ENCODE measurements at regions not wholly inside any gene's neighbourhood (a gene's known extent, or its start where the extent isn't known, plus 50 kb on each side); places are given as distances from the start of the nearest gene placed in this dataset.
A peak's percentile ranks its signal among the peaks of the same experiment; 100 is the strongest.

DNA sequence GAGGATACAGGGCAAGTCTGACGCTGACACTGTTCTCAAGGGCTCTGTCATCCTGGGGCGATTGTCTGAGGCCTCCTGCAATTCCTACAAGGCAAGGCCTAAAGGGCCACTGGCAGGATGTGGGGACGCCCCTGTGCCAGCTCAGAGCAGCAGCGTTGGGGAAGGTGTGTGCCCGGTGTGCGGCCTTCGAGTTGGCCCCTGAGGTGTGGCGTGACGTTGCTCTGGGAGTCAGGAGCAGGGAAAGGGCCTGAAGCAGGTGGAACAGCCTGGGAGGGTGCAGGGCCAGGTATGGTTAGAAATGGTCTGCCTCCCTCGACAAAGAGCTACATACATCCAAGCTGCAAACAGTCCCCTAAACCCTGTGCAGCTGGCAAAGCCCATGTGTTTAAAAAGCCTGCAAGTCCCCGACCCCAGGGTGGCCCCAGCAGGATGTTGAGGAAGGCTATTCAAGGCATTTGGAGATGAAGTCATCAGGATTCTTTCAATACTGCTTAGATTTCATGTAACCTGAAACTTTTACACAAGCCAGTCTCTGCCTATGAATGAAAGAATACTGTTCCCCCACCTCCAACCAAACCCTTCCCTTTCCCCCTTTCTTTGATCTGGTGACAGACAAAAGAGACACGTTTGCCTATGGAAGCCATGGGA lies 142.5 kb upstream of the TNS3 start:
- no peak overlapping the region for H3K4me3 Mint-ChIP-seq
- no peak for DNase-seq (ENCODE audit: low spot score in 2 of 2)
- no peaks in the 10 kb centered on the region for H3K36me3 Mint-ChIP-seq
- H3K27ac Mint-ChIP-seq, result no peak overlapping the region
- peaks cover 4% of the 10 kb centered on the region for H3K4me1 Mint-ChIP-seq
- H3K9me3 Mint-ChIP-seq, result no peaks in the 10 kb centered on the region
- no peak for ATAC-seq

DNA sequence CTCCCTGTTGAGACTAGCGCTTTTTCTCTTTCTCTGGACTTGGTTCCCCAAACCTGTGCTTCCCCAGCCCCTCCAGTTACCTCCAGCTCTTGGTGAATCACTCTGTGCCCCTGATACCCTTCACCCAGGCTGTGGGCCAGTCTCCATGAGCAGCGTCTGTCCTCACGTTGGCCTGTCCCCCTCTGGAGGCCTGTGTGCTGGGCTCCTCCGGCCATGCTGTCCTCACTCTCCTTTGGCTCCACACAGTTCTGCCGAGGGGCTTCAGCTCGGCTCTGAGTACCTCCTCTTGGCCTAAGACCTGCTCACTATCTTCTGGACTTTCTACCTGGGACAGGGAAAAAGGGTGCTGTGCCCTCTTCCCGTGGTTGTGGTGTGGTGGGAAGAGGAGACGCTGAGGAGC lies 140.2 kb upstream of the TNS3 start:
- peak; percentile 24 for ATAC-seq
- no peaks in the 10 kb centered on the region for H3K9me3 Mint-ChIP-seq
- H3K27ac Mint-ChIP-seq, result no peak overlapping the region
- no peak for DNase-seq (ENCODE audit: low spot score in 2 of 2)
- no peak overlapping the region for H3K4me3 Mint-ChIP-seq
- H3K36me3 Mint-ChIP-seq, result no peaks in the 10 kb centered on the region
- peaks cover 4% of the 10 kb centered on the region for H3K4me1 Mint-ChIP-seq

- H3K4me1 Mint-ChIP-seq, result peaks cover 4% of the 10 kb centered on the region
- no peak overlapping the region for H3K4me3 Mint-ChIP-seq
- H3K9me3 Mint-ChIP-seq, result no peaks in the 10 kb centered on the region
- DNase-seq (ENCODE audit: low spot score in 2 of 2) (no peak), ATAC-seq (no peak)
- H3K36me3 Mint-ChIP-seq, result no peaks in the 10 kb centered on the region
- H3K27ac Mint-ChIP-seq, result no peak overlapping the region
These were observed 139.8 kb upstream of the TNS3 start for GRCh38 chr7:47721670-47722069.

DNA sequence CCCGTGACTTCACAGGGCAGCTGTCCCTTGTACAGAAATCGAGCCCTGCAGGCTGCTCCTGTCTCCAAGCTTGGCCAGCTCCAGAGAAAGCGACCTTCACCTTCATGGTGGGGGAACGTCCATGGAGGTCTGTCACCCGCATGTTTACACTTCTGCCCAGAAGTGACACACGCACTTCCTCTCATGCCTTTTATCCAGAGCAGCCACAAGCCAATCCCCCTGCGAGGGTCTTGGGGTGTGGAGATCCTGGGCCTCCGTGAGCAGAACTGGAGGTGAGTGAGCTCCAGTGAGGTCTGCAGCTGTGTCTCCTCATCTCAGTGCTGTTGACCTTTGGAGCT lies 139.0 kb upstream of the TNS3 start:
- no peak for DNase-seq (ENCODE audit: low spot score in 2 of 2)
- peaks cover 4% of the 10 kb centered on the region for H3K4me1 Mint-ChIP-seq
- no peak overlapping the region for H3K4me3 Mint-ChIP-seq
- H3K27ac Mint-ChIP-seq, result no peak overlapping the region
- no peaks in the 10 kb centered on the region for H3K9me3 Mint-ChIP-seq
- ATAC-seq, result peak; percentile 17
- no peaks in the 10 kb centered on the region for H3K36me3 Mint-ChIP-seq

DNA sequence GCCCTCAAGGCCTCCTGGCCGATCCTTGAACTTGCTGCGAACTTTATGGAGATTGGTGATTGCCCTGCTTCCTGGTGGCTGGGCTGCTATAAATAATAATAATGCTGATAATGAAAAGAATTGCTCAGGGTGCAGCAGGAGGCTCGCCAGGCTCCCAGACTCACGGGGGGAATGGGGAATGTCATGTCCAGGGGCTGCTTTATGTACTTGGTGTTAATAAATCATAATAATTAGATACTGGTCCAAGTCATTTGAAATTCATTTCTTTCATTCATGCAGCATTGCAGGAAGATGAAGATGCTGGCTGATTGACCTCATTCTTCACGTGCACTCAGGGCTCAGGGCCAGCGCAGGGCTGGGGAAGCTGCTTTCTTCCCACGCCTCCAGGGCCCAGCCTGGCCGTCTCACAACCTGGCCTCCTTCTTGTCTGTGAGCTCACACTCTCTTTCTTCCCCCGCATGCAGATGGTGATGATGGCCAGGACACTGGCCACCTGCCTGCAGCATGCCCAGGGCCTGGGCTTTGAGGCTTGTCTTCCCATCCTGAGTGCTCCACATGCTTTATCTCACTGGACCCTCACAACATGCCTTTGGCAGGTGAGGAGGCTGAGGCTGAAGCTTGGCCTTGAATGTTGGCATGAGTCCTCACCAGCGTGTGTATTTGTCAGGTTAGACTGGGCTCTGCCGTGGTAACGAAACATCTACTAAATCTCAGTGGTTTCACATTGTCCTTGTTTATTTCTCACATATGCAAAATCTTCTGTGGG lies 138.4 kb upstream of the TNS3 start:
- Mint-ChIP-seq H3K4me1 (peaks cover 4% of the 10 kb centered on the region), H3K36me3 (no peaks in the 10 kb centered on the region), H3K9me3 (no peaks in the 10 kb centered on the region), H3K4me3 (no peak overlapping the region), H3K27ac (no peak overlapping the region)
- ATAC-seq (no peak), DNase-seq (ENCODE audit: low spot score in 2 of 2) (no peak)

GRCh38 chr7:47719675-47720074 lies 137.8 kb upstream of the TNS3 start:
- no peaks in the 10 kb centered on the region for H3K36me3 Mint-ChIP-seq
- H3K27ac Mint-ChIP-seq, result no peak overlapping the region
- H3K9me3 Mint-ChIP-seq, result no peaks in the 10 kb centered on the region
- H3K4me3 Mint-ChIP-seq, result no peak overlapping the region
- peaks cover 4% of the 10 kb centered on the region for H3K4me1 Mint-ChIP-seq
- DNase-seq (ENCODE audit: low spot score in 2 of 2) (no peak), ATAC-seq (no peak)

DNA sequence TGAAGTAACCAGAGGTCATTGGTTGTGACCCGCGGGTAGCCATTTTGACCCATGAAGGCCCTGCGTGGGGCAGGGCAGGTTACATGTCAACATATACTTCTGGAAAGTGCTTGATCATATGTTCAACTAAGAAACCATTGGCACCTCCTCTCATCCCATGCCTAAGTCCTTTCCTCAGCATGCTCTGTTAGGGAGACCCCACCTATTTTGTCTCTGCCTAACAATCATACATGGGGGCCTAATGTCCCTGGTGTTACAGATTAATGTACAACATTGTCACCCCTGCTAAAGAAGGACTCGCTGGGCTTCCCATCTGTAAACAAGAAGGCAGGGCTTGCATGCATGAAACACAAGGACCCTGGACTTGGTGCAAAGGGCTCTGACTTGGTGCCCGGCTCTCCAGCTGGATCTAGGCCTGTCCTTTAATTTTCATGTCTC lies 133.7 kb upstream of the TNS3 start:
- no peak overlapping the region for H3K27ac Mint-ChIP-seq
- H3K4me1 Mint-ChIP-seq, result no peaks in the 10 kb centered on the region
- DNase-seq (ENCODE audit: low spot score in 2 of 2), result no peak
- ATAC-seq, result no peak
- no peaks in the 10 kb centered on the region for H3K9me3 Mint-ChIP-seq
- H3K36me3 Mint-ChIP-seq, result no peaks in the 10 kb centered on the region
- H3K4me3 Mint-ChIP-seq, result no peak overlapping the region

GRCh38 chr7:47714669-47715607 lies 133.0 kb upstream of the TNS3 start:
- no peaks in the 10 kb centered on the region for H3K9me3 Mint-ChIP-seq
- no peaks in the 10 kb centered on the region for H3K36me3 Mint-ChIP-seq
- ATAC-seq (no peak), DNase-seq (ENCODE audit: low spot score in 2 of 2) (no peak)
- no peak overlapping the region for H3K4me3 Mint-ChIP-seq
- H3K27ac Mint-ChIP-seq, result no peak overlapping the region
- no peaks in the 10 kb centered on the region for H3K4me1 Mint-ChIP-seq

GRCh38 chr7:47713595-47713994 lies 131.7 kb upstream of the TNS3 start:
- Mint-ChIP-seq H3K36me3 (no peaks in the 10 kb centered on the region), H3K4me3 (no peak overlapping the region)
- ATAC-seq, result no peak

DNA sequence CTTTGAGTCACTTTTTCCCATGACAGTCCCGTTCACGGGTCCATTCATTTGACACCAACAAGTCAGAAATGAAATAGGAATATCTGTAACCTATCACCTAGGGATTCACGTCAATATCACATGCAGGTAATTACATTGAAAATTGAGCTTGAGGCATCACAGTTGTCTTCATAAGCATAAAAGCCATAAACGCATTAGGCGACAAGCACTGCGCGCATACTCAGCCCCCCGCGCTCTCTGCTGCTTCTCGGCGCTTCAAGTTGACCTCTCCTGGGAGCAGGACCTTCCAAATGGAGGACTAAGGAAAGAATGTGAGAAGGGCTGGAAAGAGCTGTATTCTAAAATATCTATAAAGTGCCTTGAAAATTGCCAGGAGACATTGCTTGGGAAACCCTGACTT lies 130.5 kb upstream of the TNS3 start:
- no peaks in the 10 kb centered on the region for H3K9me3 Mint-ChIP-seq
- no peak overlapping the region for H3K27ac Mint-ChIP-seq
- no peak overlapping the region for H3K4me3 Mint-ChIP-seq
- DNase-seq (ENCODE audit: low spot score in 2 of 2), result no peak
- no peaks in the 10 kb centered on the region for H3K36me3 Mint-ChIP-seq
- no peaks in the 10 kb centered on the region for H3K4me1 Mint-ChIP-seq
- no peak for ATAC-seq

More at GRCh38 chr7:47713595-47713994, 131.7 kb upstream of the TNS3 start:
- Mint-ChIP-seq H3K27ac (no peak overlapping the region), H3K4me1 (no peaks in the 10 kb centered on the region), H3K9me3 (no peaks in the 10 kb centered on the region)
- DNase-seq (ENCODE audit: low spot score in 2 of 2), result no peak

GRCh38 chr7:47711776-47712175 lies 129.9 kb upstream of the TNS3 start:
- H3K4me3 Mint-ChIP-seq, result no peak overlapping the region

GRCh38 chr7:47710201-47710935 lies 128.5 kb upstream of the TNS3 start:
- ATAC-seq (no peak), DNase-seq (ENCODE audit: low spot score in 2 of 2) (no peak)
- Mint-ChIP-seq H3K36me3 (no peaks in the 10 kb centered on the region), H3K27ac (no peak overlapping the region), H3K4me1 (no peaks in the 10 kb centered on the region), H3K9me3 (no peaks in the 10 kb centered on the region), H3K4me3 (no peak overlapping the region)

More at GRCh38 chr7:47711776-47712175, 129.9 kb upstream of the TNS3 start:
- Mint-ChIP-seq H3K36me3 (no peaks in the 10 kb centered on the region), H3K9me3 (no peaks in the 10 kb centered on the region), H3K27ac (no peak overlapping the region), H3K4me1 (no peaks in the 10 kb centered on the region)
- ATAC-seq (no peak), DNase-seq (ENCODE audit: low spot score in 2 of 2) (no peak)

GRCh38 chr7:47709451-47709850 lies 127.5 kb upstream of the TNS3 start:
- H3K27ac Mint-ChIP-seq, result no peak overlapping the region
- H3K36me3 Mint-ChIP-seq, result no peaks in the 10 kb centered on the region
- no peak overlapping the region for H3K4me3 Mint-ChIP-seq
- DNase-seq (ENCODE audit: low spot score in 2 of 2) (no peak), ATAC-seq (peak; percentile 24)
- H3K9me3 Mint-ChIP-seq, result no peaks in the 10 kb centered on the region
- no peaks in the 10 kb centered on the region for H3K4me1 Mint-ChIP-seq

DNA sequence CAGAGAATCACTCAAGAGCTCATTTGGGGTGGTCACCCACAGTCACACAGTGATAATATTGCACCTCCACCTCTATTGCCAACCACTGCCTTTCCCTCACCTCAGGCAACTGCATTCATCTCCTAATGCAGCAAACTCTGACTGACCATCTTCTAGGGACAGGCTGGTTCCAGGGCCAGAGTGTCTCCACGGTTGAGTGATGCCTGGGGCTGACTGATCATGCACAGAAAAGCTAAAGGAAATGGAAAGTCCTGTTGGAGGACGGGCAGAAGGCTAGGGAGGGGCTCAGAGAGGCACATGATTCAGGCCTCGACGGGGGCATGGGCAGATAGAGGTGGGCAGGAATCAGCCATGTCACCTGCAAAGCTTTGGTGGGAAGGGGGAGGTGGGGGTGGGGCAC lies 127.1 kb upstream of the TNS3 start:
- no peaks in the 10 kb centered on the region for H3K4me1 Mint-ChIP-seq
- no peak for ATAC-seq
- no peak for DNase-seq (ENCODE audit: low spot score in 2 of 2)
- no peak overlapping the region for H3K27ac Mint-ChIP-seq
- H3K9me3 Mint-ChIP-seq, result no peaks in the 10 kb centered on the region
- H3K4me3 Mint-ChIP-seq, result no peak overlapping the region
- H3K36me3 Mint-ChIP-seq, result no peaks in the 10 kb centered on the region

GRCh38 chr7:47707583-47707982 lies 125.7 kb upstream of the TNS3 start:
- no peak overlapping the region for H3K4me3 Mint-ChIP-seq
- no peaks in the 10 kb centered on the region for H3K9me3 Mint-ChIP-seq
- ATAC-seq, result no peak
- H3K4me1 Mint-ChIP-seq, result no peaks in the 10 kb centered on the region
- H3K27ac Mint-ChIP-seq, result no peak overlapping the region
- DNase-seq (ENCODE audit: low spot score in 2 of 2), result no peak
- no peaks in the 10 kb centered on the region for H3K36me3 Mint-ChIP-seq
